Sigmoid colon (tissue), 6 donors: ENCODE measurements at regions not wholly inside any gene's neighbourhood (a gene's known extent, or its start where the extent isn't known, plus 50 kb on each side); places are given as distances from the start of the nearest gene placed in this dataset.

Source experiments
- DNase-seq: peaks from one replicate; pipeline ENCODE4 v3.0.0-alpha.2; 2019
- H3K27ac ChIP-seq, 4 donors: fragments of 200-600 bp; sonication (generic); one replicate each; pipeline ENCODE4 v1.5.1; 2016 to 2019; ENCODE audit warnings: mild to moderate bottlenecking in 1 of 4
- H3K27me3 ChIP-seq, 3 donors: fragments of 200-600 bp; sonication (generic); one replicate each; pipeline ENCODE4 v1.5.1; 2019; ENCODE audit warnings: mild to moderate bottlenecking in 1 of 3
- H3K36me3 ChIP-seq, 4 donors: fragments of 200-600 bp; sonication (generic); one replicate each; pipeline ENCODE4 v1.5.1; 2016 to 2019
- H3K4me1 ChIP-seq, 4 donors: fragments of 200-600 bp; sonication (generic); one replicate each; pipeline ENCODE4 v1.5.1; 2017 to 2019
- H3K4me3 ChIP-seq, 4 donors: fragments of 200-600 bp; sonication (generic); one replicate each; pipeline ENCODE4 v1.5.1; 2017 to 2019; ENCODE audit warnings: mild to moderate bottlenecking in 2 of 4, moderate library complexity in 1 of 4
- H3K9me3 ChIP-seq, 4 donors: fragments of 200-600 bp in 3 of 4; sonication (generic) in 3 of 4; one replicate each; pipeline versions ENCODE4 v1.5.1 to v1.6.1; 2013 to 2019
- CTCF ChIP-seq, 4 experiments: fragments of 450-650 bp in 3 of 4; fragments of 200-600 bp in 1 of 4; IDR thresholded peaks; one replicate each; pipeline ENCODE4 v1.5.1; 2016 to 2019; ENCODE audit warnings: antibody characterized with exemption in 4 of 4, mild to moderate bottlenecking in 3 of 4, moderate library complexity in 2 of 4
- EP300 ChIP-seq, 4 donors: sonication (generic); formaldehyde crosslinking; IDR thresholded peaks; one replicate each; pipeline ENCODE4 v1.6.1; 2017; ENCODE audit warnings: antibody characterized with exemption in 4 of 4
- POLR2A ChIP-seq, 2 donors: fragments of 450-650 bp; IDR thresholded peaks; one replicate each; pipeline ENCODE4 v1.6.1; 2016; ENCODE audit warnings: antibody characterized with exemption in 2 of 2, mild to moderate bottlenecking in 2 of 2, moderate library complexity in 2 of 2
- POLR2AphosphoS5 ChIP-seq, 4 donors: sonication (generic); formaldehyde crosslinking; IDR thresholded peaks; one replicate each; pipeline ENCODE4 v1.6.1; 2017; ENCODE audit warnings: antibody characterized with exemption in 4 of 4
- WGBS, 2 donors: extraction: QIAGEN DNeasy Blood & Tissue Kit; methylation state at CpG; one replicate each; pipeline ENCODE4 v1.1.7; 2013; 5-methylcytosine and 5-hydroxymethylcytosine counted together
- intact Hi-C: fragments of 100-400 bp; cut with DNase I; formaldehyde crosslinking; loops from one replicate; pipeline ENCODE4 v1.15.1; 2023
- donor health status: healthy with polysubstance abuse.
- donor health status: healthy.

GRCh38 chr7:36018816-36019484 is 134.1 kb upstream of the EEPD1 start:
- Histone ChIP-seq H3K27me3 (no peaks in the 10 kb centered on the region), H3K4me1 (no peaks in the 10 kb centered on the region), H3K27ac (no peak overlapping the region), H3K9me3 (no peaks in the 10 kb centered on the region), H3K4me3 (no peak overlapping the region), H3K36me3 (no peaks in the 10 kb centered on the region)
- no peak for DNase-seq
- intact Hi-C loops: no loop called here
- no peak for TF ChIP-seq EP300 (IDR thresholded peaks at IDR 0.05)
- TF ChIP-seq POLR2A (IDR thresholded peaks at IDR 0.05): no peak
- no peak for TF ChIP-seq CTCF (IDR thresholded peaks at IDR 0.05)
- TF ChIP-seq POLR2AphosphoS5 (IDR thresholded peaks at IDR 0.05): no peak
- 89 to 92% methylated on average over 7 of the region's 7 CpGs for WGBS, 2 donors

- Histone ChIP-seq H3K4me3 (no peak overlapping the region), H3K27me3 (no peaks in the 10 kb centered on the region), H3K9me3 (no peaks in the 10 kb centered on the region), H3K4me1 (no peaks in the 10 kb centered on the region), H3K27ac (no peak overlapping the region), H3K36me3 (no peaks in the 10 kb centered on the region)
- intact Hi-C loops: no loop called here
- 93 to 96% methylated on average over 4 of the region's 4 CpGs for WGBS, 2 donors
- no peak for DNase-seq
- no peak for TF ChIP-seq CTCF (IDR thresholded peaks at IDR 0.05)
- TF ChIP-seq POLR2A (IDR thresholded peaks at IDR 0.05): no peak
- TF ChIP-seq POLR2AphosphoS5 (IDR thresholded peaks at IDR 0.05): no peak
- no peak for TF ChIP-seq EP300 (IDR thresholded peaks at IDR 0.05)
Observed at GRCh38 chr7:36019538-36019937, 133.5 kb upstream of the EEPD1 start.

DNA sequence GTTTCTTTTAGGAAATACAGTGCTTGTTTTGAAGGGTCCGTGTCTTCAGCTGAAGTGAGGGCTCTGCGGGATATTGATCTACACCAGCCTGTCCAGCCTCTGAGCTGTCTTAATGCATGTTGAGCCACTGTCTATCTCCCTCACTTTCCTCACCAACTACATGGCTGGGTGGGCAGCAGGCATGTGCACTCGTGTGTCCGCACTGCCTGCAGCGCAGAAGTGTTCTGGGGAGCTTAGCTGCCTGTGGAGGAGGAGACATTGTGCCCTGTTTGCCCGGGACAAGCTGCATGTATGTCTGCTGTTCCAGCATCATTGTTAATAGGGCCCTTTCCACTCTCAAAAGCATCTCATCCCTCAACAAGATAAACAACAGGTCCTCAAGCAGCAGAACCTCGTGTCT is 133.1 kb upstream of the EEPD1 start:
- Histone ChIP-seq H3K4me1 (no peaks in the 10 kb centered on the region), H3K27ac (no peak overlapping the region), H3K9me3 (no peaks in the 10 kb centered on the region), H3K4me3 (no peak overlapping the region), H3K27me3 (no peaks in the 10 kb centered on the region), H3K36me3 (no peaks in the 10 kb centered on the region)
- TF ChIP-seq CTCF (IDR thresholded peaks at IDR 0.05): no peak
- no peak for TF ChIP-seq POLR2A (IDR thresholded peaks at IDR 0.05)
- TF ChIP-seq POLR2AphosphoS5 (IDR thresholded peaks at IDR 0.05): no peak
- WGBS, 2 donors: 90 to 91% methylated on average over 7 of the region's 7 CpGs
- no peak for DNase-seq
- intact Hi-C loops: no loop called here

- H3K36me3 ChIP-seq: no peaks in the 10 kb centered on the region
- no peaks in the 10 kb centered on the region for H3K27me3 ChIP-seq
- WGBS, 2 donors: 72 to 74% methylated on average over 5 of the region's 5 CpGs
Observed at GRCh38 chr7:36021367-36021766, 131.7 kb upstream of the EEPD1 start.

More at GRCh38 chr7:36021367-36021766, 131.7 kb upstream of the EEPD1 start:
- DNase-seq: no peak
- H3K4me1 ChIP-seq: no peaks in the 10 kb centered on the region
- no peak for TF ChIP-seq EP300 (IDR thresholded peaks at IDR 0.05)
- TF ChIP-seq POLR2AphosphoS5 (IDR thresholded peaks at IDR 0.05): no peak
- no peak for TF ChIP-seq POLR2A (IDR thresholded peaks at IDR 0.05)
- TF ChIP-seq CTCF (IDR thresholded peaks at IDR 0.05): no peak
- H3K4me3 ChIP-seq: no peak overlapping the region
- H3K9me3 ChIP-seq: no peaks in the 10 kb centered on the region
- no peak overlapping the region for H3K27ac ChIP-seq
- intact Hi-C loops: no loop called here
